Endothelial cell (in vitro differentiated cells): ENCODE measurements at regions not wholly inside any gene's neighbourhood (a gene's known extent, or its start where the extent isn't known, plus 50 kb on each side); places are given as distances from the start of the nearest gene placed in this dataset.

Experiments
- DNase-seq: peaks from one replicate; pipeline ENCODE4 v3.0.0; 2021; ENCODE audit warnings: low spot score
- H3K27ac Mint-ChIP-seq: one replicate; pipeline ENCODE4 v1.8.0; 2021; ENCODE audit warnings: mixed read lengths, inconsistent platforms; ENCODE audit not compliant: unreplicated experiment
- H3K27me3 Mint-ChIP-seq: one replicate; pipeline ENCODE4 v1.8.0; 2021; ENCODE audit warnings: mild to moderate bottlenecking, moderate library complexity, mixed read lengths, inconsistent platforms; ENCODE audit not compliant: unreplicated experiment
- H3K36me3 Mint-ChIP-seq: one replicate; pipeline ENCODE4 v1.8.0; 2021; ENCODE audit warnings: mild to moderate bottlenecking, low read depth, mixed read lengths, inconsistent platforms; ENCODE audit not compliant: unreplicated experiment
- H3K4me1 Mint-ChIP-seq: one replicate; pipeline ENCODE4 v1.8.0; 2021; ENCODE audit warnings: mild to moderate bottlenecking, mixed read lengths, inconsistent platforms; ENCODE audit not compliant: unreplicated experiment
- H3K4me3 Mint-ChIP-seq: one replicate; pipeline ENCODE4 v1.8.0; 2021; ENCODE audit warnings: mild to moderate bottlenecking, mixed read lengths, inconsistent platforms; ENCODE audit not compliant: unreplicated experiment
- H3K9me3 Mint-ChIP-seq: one replicate; pipeline ENCODE4 v1.8.0; 2021; ENCODE audit warnings: mixed read lengths, inconsistent platforms; ENCODE audit not compliant: unreplicated experiment
- CTCF ChIP-seq: fragments of 200-600 bp; sonication (generic); IDR thresholded peaks from one replicate; pipeline ENCODE4 v1.5.0; 2021; ENCODE audit warnings: antibody characterized with exemption; ENCODE audit not compliant: unreplicated experiment

GRCh38 chr13:71051573-71051972, 815.4 kb downstream of the DACH1 start:
- no peak for DNase-seq
- Mint-ChIP-seq H3K36me3 (no peaks in the 10 kb centered on the region), H3K27me3 (peaks cover 5% of the 10 kb centered on the region), H3K4me3 (no peak overlapping the region), H3K27ac (no peak overlapping the region), H3K4me1 (peaks cover 6% of the 10 kb centered on the region), H3K9me3 (no peaks in the 10 kb centered on the region)
- TF ChIP-seq CTCF: no peak

- DNase-seq: no peak
- H3K36me3 Mint-ChIP-seq: no peaks in the 10 kb centered on the region
- no peak overlapping the region for H3K4me3 Mint-ChIP-seq
- no peak for TF ChIP-seq CTCF
- peaks cover 2% of the 10 kb centered on the region for H3K27me3 Mint-ChIP-seq
- peaks cover 6% of the 10 kb centered on the region for H3K4me1 Mint-ChIP-seq
- no peaks in the 10 kb centered on the region for H3K9me3 Mint-ChIP-seq
- H3K27ac Mint-ChIP-seq: no peak overlapping the region
Observed at GRCh38 chr13:71046360-71047079, 820.5 kb downstream of the DACH1 start.

GRCh38 chr13:71045101-71045500, 821.9 kb downstream of the DACH1 start:
- TF ChIP-seq CTCF: no peak
- Mint-ChIP-seq H3K9me3 (no peaks in the 10 kb centered on the region), H3K27me3 (peaks cover 2% of the 10 kb centered on the region), H3K36me3 (no peaks in the 10 kb centered on the region), H3K4me3 (no peak overlapping the region), H3K27ac (no peak overlapping the region), H3K4me1 (peaks cover 6% of the 10 kb centered on the region)
- no peak for DNase-seq

GRCh38 chr13:71039440-71039839, 827.6 kb downstream of the DACH1 start:
- H3K36me3 Mint-ChIP-seq: no peaks in the 10 kb centered on the region
- no peaks in the 10 kb centered on the region for H3K27me3 Mint-ChIP-seq
- no peak overlapping the region for H3K27ac Mint-ChIP-seq
- TF ChIP-seq CTCF: no peak
- H3K4me1 Mint-ChIP-seq: no peaks in the 10 kb centered on the region
- H3K4me3 Mint-ChIP-seq: no peak overlapping the region
- H3K9me3 Mint-ChIP-seq: no peaks in the 10 kb centered on the region
- DNase-seq: no peak

GRCh38 chr13:71034018-71034417, 833.0 kb downstream of the DACH1 start:
- DNase-seq: no peak
- Mint-ChIP-seq H3K27me3 (no peaks in the 10 kb centered on the region), H3K27ac (no peak overlapping the region), H3K36me3 (no peaks in the 10 kb centered on the region), H3K4me1 (no peaks in the 10 kb centered on the region), H3K4me3 (no peak overlapping the region), H3K9me3 (no peaks in the 10 kb centered on the region)
- no peak for TF ChIP-seq CTCF
